GM21360 (cell line): ENCODE measurements at regions not wholly inside any gene's neighbourhood (a gene's known extent, or its start where the extent isn't known, plus 50 kb on each side); places are given as distances from the start of the nearest gene placed in this dataset.

Experiments
- ATAC-seq: cut with Tn5 transposase; IDR thresholded peaks from one replicate; pipeline ENCODE4 v1.9.1; 2021; ENCODE audit warnings: mild to moderate bottlenecking, moderate library complexity; ENCODE audit not compliant: unreplicated experiment

DNA sequence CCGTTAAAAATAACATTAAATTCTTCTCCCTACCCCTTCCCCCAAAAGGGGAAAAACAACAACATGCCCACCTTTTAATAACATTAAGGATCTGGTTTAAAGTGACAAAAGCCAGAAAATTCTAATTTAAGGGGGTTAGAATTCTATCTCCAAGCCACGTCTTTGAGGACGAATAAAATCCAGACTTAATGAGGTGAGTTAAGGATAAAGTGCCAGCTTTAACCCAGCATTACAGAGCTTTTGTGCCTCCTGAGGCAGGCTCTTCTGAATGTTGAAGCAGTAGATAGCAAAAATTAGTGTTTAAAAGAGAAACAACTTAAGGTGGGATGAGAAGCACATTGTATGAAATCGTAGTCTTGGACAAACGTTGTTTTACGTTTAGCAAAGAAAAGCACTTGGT, 329.0 kb upstream of the MPDZ start:
- no peak for ATAC-seq

DNA sequence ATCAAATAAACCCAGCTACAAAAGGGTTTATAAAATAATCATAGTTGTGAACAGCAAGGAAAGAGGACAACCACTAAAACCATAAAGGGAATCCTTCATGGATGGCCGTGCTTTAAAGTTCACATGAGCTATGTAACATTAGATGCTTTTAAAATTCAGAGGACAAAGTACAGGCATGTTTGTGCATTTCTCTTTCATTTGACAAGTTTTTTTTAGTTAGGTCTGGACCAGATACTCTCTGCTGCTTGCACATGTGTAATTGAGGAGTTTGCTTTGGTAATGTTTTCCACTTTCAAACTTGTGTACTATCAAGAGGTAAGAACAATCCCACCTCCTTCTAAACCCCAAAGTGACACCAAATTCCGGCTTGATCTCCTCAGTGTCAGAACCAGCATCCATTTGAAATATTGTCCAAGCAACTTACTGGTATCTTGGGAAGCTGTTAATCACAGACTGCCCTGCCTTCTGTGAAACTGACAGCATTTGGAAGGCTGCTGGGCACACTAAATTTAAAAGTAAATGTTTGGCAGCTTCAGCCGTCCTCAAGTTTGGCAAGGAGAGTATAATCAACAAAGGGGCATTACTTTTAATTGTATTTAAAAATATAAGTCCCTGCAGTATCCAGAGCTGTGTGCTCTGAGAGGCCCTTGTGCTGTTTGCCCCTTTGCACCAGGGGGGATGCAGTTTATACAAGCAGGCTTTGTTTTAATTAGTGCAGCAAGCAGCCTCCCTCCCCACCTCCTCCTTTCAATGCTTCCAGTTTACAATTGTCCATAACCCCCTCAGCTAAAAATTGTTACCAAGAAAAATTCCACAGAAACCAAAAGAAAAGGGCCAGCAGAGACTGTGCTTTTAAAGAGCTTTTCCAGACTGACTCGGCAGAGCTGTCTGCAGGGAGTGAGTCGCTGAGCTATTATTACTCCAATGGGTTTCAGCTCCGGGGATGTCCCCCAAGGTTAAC, 328.3 kb upstream of the MPDZ start:
- no peak for ATAC-seq

DNA sequence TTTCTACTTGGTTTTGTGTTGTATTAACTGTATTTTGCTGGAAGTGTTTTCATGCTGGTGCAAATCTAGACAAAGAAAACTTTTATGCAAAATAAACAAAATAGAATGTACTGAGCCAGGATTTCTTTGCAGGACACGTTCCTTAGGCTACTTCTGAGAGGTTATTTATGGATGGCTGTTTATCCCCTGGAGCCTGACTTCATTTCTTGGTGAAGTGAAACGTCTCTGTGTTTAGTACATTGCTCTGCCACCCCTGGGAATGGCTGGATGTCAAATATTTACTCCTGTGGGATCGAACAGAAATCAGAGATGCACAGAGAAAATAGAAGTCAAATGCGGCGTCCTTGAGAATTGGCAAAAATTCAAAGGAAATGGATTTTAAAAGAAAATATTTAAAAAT, 327.1 kb upstream of the MPDZ start:
- no peak for ATAC-seq

DNA sequence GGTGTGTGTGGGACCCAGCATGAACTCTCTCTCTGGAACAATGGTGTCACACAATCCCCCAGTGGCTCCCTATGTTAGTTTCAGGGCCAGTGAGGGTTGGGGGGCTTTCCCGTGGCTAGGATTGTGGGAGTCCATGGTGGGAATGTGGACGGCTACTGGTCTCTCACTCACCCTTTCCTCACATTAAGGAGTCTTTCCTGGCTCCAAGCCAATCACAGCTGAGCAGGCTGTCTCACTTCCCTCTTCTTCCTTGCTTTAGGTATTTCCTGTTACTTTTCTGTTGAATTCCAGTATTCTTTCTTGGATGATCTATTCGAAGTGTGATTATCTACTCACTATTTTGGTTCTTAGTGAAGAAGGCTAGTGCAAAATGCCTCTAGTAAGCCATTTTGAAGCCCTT, 324.4 kb upstream of the MPDZ start:
- no peak for ATAC-seq

DNA sequence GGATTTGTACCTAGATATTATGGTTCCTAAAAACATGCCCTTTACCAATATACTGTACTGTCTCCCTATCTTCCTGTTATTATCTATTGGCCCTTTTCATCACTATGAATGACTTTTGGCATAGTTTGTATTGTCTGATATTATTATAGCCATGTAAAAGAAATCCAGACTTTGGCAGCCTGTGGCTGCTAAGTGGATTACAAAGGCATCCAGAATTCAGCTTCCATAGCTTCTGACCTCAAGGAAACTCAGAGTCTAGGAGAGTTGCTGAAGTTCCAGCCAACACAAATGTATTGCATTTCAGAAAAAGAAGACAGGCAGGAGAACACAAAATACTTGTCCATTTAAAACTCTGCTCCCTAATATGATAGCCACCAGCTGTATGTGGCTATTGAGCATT, 319.2 kb upstream of the MPDZ start:
- no peak for ATAC-seq

DNA sequence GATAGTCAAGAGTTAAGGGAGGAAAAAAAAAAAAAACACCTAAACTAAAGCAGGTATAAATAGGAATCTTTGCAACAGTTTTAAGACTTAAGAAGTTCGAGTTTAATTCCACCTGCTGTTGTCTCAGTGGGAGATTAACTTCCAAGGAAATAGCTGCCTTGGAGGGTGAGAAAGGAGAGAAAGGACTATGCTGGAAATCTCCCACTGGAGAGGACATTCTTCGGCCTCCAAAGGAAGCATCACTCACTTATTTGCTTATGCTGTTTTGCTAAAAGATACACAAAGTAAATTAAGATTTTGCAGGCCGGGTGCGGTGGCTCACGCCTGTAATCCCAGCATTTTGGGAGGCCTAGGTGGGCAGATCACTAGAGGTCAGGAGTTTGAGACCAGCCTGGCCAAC, 317.9 kb upstream of the MPDZ start:
- no peak for ATAC-seq

DNA sequence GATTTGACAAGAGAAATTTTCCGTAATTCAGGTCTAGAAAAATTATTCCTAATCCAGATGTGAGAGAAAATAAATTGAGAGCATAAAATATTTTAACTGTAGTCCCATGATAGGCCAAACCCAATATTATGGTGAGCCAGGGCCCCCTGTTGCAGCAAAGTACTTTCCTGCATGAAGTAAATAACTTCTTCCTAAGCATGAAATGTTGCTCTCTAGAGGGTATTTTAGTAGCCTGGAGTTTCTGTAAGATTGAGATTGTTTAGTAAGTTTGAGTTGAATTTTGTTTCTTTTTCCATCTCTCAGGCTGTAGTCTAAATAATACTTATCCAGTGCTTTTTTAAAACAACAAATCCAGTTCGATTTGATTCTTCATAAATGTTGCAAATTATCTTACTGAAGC, 317.5 kb upstream of the MPDZ start:
- no peak for ATAC-seq

DNA sequence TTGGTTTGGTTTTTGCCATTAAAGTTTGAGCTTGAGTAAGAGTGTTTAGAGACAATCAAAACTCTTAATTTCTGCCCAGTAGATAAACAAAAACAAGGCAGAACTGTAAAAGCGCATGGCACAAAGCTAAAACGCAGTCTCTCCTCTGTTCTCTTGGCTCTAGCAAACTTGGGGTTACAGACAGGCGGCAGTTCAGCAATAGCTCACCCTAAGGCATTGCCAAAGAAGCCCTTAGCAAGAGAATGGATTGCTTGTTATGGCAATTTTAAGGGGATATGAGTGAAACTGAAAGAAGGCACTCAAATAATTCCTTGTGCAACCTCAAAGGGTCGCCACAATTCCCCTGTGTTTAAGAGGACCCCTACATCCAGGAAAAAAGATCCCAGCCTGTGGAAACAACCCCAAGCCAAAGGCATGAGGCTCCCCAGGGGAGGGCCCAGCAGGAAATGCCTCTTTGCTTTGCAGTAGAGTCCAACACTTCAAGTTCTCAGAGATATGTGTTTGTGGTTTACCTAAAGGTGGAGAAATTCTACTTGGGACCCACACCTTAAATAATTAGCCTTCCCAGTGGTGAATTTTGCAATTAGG, 317.0 kb upstream of the MPDZ start:
- no peak for ATAC-seq

DNA sequence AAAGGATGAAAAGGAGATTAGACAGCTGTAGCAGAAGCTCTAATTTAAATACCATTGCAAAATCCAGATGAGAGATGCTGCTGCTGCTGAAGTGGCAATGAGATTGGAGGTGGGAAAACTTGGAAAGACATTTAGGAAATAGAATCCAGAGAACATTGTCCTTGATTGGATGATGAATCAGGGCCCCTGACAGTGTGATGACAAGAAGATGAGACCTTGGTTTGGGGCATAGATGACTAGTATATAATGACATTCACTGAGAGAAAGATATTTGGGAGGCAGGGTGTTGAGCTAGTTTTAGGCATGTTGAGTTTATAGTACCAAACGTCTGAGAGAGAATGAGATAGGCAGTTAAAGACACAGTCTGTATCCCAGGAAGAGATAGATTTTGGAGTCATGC, 311.5 kb upstream of the MPDZ start:
- ATAC-seq, result no peak

DNA sequence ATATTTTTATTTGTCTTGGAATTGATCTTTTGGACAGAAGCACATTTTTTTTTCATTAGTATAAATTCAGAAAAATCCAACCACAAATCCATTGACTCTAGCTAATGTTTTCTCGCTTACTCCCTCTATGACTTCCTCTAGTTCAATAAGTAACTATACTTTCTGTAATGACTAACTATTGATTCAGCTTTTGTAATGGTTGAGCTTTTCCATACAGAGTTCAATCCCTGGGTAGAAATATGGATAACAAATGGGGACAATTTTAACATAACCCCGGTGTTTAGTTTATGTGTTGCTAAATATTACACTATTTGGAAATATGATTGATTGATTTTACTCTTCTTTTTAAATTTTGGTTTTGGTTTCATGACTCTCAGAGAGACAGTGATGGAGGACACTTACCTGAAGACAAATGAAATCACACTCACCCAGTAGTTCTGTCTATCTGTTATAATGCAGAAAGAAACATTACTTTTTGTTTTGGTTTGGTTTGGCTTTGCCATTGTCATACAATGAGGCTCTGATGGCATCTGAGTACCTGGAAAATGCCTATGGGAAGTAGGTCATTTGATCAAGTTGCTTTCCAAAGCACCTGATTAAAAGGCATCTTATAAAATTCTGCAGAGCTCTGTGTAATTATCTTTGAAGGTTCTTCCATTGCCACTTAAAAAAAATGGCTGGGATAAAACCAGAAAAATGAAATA, 309.7 kb upstream of the MPDZ start:
- no peak for ATAC-seq

DNA sequence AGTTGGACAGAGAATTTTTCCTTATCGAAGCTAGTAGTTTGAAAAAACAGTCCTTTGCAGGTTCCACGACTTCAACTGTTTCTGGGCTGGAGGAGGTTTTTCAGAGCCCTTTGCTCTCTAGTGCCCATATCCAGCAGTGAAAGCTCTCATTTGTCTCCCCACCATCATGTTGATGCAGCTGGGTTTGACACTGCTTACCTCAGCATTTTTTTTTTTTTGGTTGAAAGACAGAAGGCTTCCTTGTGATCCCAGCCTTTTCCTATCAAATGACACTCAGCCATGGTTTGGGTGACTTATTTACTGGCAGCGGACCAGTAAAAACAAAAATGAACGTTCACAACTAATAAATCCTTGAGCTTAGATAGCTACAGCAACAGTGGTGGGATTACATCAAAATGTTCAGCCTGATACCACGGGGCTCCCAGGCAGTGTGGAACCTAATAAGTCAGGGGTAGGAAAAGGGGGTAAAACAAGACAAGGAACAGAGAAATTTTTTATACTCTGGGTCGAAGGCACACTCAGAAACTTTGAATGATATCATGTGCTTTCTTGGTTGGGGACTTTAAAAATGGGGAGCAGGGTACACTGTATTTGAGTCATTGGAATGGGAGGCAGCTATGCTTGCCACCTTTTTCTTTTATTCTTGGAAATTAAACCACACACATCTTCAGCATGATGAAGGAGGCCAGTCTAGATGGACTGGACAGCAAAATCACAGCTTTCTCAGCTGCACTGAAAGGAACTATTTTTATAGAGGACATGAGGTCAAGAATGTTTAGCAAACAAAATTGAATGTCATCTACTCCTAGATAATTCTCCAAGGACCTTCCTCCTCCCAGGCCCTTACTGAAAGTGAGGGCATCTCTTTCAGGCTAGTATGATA, 308.9 kb upstream of the MPDZ start:
- ATAC-seq, result no peak

DNA sequence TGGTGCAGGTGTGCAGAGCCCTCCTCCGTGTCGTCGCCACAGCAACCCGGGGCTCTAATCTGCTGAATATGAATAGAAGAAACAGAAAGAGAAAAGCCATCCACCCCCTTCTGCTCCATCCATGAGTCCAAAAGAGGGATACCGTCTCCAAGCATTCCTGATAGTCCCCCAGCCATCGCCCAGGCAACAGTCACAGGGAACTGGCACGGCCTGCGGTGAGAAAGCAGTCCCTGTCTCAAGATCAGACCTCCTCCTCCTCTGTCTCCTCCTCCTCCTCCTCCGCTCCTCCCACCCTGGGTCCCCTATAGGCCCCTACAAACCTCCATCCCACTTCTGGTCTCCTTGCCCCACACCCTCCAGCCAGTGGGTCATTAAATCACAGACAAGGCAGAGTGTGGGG, 308.1 kb upstream of the MPDZ start:
- no peak for ATAC-seq

DNA sequence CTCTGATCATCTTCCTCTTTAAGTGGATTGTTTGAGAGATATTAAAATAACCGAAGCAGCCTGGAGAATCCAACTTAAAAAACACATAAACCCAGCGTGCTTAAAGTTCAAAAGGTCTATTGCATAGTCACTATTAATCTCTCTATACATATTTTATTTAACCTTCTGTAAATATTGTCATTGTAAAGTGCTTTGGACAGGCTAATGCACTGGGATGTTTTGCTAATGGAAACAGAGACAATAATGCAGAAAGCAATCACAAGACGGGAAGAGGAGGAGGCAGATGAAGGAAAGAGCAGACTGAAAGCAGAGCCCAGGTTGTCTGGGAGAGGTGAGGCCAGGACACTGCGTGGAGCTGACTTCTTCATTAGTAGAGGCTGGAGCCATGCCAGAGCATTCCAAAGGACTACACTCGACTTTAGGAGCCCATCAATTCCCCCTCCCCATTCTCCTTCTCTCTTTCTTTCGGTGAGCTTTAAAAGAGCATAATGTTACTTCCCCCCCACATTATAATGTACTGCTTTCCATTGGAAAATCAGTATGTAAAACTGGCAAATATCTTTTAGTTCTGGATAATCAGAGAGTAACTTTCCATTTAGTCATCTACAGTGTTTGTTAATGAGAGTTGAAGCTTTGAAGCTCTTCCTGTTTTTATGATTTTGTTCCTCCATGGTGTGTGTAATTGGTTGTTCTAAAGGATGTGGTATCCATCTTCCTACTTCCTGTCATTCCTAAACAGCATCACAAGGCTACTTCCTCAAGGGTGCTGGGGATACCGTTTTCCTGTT, 307.3 kb upstream of the MPDZ start:
- ATAC-seq, result no peak

DNA sequence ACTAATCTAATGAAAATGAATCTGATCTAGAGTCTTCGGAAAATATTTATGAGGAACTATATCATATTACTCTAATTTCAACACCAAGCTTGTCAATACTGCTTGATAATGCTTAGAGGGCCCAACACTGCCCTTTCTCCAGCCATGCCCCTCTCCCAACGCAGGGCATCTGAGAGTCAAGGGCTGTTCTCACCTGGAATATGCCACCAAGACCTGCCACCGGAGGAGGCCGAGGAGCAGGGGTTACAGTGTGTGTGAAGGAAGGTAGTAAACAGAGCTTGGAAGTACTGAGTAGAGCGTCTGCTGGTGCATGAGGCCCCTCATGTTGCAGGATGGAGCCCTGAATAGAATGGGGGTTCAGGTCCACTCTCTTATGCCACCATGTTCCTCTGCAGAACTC, 301.3 kb upstream of the MPDZ start:
- ATAC-seq, result no peak

DNA sequence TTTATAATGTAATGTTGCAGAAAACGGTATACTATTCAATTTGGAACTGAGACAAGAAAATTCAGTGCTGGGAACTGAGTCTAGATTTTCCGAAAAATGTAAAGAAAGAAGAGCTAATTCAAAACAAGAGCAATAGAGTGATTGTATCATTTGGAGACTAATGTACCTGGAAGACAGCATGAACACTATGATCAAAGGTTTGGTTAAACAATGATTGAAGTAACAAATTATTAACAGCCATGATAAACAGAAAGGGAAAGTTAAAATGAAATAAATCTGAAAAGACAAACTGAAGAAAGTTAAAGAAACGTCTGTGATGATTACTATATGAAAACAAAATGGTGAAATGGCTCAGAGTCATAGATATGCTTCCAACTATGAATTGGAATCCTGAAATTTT, 300.6 kb upstream of the MPDZ start:
- no peak for ATAC-seq

DNA sequence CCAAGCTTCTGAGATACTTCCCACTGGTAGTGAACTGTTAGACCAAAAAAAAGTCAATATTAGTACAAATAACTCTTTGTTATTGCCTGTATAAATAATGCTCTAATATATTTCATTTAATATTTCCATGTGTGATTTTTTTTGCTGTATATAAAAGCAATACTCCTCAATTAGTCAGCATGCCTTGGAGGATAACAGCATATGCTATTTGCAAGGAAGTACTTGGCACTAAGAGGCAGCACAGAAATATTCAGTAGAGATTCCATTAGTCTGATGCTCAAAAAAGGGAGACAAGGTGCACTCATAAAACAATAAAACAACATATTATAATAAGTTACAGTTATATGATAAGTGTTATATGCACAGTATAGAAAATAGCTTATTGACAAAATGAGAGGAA, 296.6 kb upstream of the MPDZ start:
- no peak for ATAC-seq

DNA sequence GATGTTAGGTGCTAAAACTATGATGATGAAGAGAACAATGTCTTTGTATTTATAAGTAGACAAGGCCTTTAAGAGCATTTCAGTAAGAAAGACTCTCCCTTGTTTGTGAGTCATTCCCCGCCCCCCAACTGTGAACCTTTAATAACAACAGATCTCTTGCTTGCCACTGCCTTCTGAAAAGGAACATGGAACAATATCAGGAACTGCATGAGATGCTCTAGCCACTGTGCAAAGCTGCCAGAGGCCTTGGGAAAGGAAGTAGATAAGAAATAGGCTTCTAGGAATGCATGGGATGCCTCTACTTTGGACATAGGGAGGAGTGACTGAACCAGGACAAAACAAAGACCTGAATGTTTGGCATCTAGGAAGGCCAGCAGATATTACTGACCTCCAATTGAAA, 296.1 kb upstream of the MPDZ start:
- no peak for ATAC-seq

DNA sequence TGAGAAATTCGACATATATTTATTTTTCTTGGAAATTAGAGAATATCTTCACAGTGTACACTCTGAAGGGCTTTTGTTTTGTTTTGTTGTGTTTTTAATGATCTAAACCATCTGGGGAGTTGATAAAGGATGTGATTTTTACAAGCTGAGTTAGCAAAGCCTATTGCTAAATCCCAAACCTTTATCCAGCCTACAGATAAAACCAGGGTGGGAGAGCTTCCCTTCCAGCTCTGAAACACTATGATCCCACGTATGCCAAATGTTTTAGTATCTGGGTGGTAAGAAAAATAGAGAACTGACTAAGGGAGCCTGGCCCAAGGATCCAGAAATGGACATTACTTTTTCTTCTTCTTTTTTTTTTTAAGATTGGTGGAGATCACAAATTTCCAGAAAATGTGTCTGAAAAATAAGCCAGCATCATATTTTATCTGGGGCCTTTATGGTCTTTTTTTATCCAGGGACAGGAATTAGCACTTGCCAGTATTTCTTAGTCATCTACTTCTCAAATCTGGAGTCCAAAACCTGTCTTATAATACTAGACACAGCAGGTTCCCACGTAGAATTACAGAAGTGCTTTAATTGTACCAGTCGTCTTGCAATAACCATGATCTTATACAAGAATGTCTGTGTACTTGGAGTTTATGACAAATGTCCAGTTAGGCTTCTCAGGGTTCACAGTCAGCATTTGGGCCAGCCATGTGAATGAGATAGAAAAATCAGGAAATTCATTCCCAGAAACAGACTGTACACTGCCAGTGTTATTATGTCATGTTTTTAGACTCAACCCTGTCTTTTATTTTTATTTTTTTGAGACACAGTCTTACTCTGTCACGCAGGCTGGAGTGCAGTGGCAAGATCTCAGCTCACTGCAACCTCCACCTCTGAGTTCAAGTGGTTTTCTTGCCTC, 290.8 kb upstream of the MPDZ start:
- no peak for ATAC-seq

DNA sequence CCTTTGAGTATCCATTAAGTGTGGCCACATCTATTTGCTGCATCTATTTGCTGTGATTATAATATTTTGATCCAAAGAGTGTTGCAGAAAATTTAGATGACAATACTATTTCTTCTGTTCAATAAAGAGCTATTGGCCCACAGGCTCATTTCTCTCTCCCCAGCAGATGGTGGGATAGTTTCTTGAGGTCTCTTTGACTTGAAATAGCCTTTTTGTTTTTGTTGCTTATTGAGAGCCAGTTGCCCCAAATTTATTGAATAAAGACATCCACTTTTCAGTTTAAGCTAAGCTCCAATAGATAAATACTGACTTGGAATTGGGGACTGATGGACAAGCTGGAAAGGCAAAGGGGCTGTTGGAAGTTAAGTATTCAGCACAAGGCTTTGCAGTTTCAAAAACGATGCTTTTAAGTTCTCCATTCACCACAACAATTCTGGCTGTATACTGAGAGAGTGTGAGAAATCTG, 290.1 kb upstream of the MPDZ start:
- no peak for ATAC-seq
